ENCODE measurements at regions not wholly inside any gene's neighbourhood (a gene's known extent, or its start where the extent isn't known, plus 50 kb on each side); places are given as distances from the start of the nearest gene placed in this dataset.

DNA sequence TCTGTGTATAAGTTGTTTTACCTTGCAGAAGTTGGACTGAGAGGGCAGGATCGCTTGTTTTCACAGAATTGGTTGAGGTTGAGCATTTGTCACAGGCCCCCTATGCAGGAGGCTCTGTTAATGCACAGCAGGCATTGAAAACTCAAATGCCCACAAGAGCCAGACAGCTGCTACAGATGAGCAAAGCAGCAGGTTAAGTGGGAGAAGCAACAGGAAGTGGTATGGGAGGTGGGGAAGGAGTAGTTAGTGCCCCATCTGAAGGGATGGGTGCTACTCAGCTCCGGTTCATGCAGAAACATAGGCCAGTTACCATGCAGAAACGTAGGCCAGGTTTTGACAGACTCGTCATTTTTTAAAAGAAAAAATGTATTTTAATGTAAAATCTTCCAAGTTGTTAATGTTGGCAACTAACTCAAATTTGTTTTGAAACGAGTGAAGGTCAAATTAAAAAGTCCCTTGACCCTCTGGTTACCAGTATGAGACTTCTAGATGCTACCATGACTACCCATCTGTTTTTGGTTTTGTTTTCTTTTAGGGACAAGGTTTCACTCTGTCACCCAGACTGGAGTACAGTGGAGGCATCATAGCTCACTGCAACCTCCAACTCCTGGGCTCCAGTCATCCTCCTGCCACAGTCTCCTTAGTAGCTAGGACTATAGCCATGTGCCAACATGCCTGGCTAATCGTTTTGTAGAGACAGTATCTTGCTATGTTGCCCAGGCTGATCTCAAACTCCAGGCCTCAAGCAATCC is 84.7 kb upstream of the FRMD6 start:
- TF ChIP-seq, protein P1, sequence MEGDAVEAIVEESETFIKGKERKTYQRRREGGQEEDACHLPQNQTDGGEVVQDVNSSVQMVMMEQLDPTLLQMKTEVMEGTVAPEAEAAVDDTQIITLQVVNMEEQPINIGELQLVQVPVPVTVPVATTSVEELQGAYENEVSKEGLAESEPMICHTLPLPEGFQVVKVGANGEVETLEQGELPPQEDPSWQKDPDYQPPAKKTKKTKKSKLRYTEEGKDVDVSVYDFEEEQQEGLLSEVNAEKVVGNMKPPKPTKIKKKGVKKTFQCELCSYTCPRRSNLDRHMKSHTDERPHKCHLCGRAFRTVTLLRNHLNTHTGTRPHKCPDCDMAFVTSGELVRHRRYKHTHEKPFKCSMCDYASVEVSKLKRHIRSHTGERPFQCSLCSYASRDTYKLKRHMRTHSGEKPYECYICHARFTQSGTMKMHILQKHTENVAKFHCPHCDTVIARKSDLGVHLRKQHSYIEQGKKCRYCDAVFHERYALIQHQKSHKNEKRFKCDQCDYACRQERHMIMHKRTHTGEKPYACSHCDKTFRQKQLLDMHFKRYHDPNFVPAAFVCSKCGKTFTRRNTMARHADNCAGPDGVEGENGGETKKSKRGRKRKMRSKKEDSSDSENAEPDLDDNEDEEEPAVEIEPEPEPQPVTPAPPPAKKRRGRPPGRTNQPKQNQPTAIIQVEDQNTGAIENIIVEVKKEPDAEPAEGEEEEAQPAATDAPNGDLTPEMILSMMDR (IDR thresholded peaks at IDR 0.05; ENCODE audit: borderline replicate concordance, insufficient read depth, low read depth, low read length), result no peak
- no peak overlapping the region for H3K4me3 ChIP-seq (ENCODE audit: low read depth, low read length)

GRCh38 chr14:51568366-51568765 is 83.3 kb upstream of the FRMD6 start:
- TF ChIP-seq, protein P1 (IDR thresholded peaks at IDR 0.05; ENCODE audit: borderline replicate concordance, insufficient read depth, low read depth, low read length), result no peak
- H3K4me3 ChIP-seq (ENCODE audit: low read depth, low read length), result no peak overlapping the region

- H3K4me3 ChIP-seq (ENCODE audit: low read depth, low read length), result no peak overlapping the region
- TF ChIP-seq, protein P1 (IDR thresholded peaks at IDR 0.05; ENCODE audit: borderline replicate concordance, insufficient read depth, low read depth, low read length), result no peak
Measured at GRCh38 chr14:51573607-51574006, 78.1 kb upstream of the FRMD6 start.

DNA sequence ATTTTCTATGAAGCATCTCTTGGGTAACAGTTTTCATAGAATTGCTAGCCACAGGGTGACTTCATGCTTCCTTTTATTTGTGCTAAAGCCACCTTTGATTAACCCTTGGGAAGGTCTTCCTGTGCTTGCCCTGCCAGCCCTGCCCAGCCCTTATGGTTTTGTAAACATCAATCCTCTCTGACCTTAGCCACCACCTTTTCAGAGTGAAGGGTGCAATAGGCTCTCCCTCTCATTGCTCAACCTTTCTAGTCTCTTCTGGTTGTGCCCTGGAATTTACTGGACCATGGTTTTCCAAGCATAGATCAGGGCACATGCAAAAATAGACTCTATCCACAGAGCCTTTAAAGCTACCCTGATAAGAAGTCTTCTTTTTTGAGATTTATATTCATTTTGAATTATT is 77.7 kb upstream of the FRMD6 start:
- TF ChIP-seq, protein P1 (IDR thresholded peaks at IDR 0.05; ENCODE audit: borderline replicate concordance, insufficient read depth, low read depth, low read length), result no peak
- no peak overlapping the region for H3K4me3 ChIP-seq (ENCODE audit: low read depth, low read length)

DNA sequence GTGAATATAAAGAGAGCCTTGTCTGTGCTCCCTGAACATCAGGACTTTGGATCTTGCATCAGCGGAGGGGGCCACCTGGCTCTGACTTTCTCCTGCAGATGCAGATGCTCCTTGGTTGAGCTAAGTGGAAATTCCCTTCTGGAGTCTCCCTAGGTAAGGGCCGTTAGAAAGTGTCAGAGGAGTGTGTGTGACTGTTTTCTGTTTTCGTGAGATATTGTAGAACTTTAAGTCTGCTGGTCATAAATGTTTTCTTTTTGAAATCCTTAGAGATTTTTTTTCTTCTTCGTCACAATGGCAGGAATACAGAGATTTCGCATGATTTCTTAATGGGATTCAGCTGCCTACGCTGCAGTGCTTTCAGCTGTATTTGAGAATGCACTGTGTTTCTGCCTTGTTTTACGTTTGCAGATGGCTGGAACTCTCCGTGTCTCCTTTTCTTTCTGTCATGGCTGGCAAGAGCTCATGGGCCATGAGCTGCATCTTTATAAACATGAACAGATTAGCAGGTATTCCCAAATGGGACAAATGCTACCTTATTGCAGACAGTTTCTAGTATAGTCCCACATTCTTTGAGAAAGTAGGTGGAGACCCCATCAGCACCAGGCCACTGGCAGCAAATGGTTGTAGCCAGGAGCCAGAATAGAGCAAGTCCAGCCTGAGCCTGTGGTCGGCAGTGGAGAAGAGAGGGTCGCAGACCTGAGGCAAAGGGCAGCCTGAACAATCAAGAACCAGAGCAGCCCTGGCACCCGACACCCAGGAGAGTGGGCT is 76.2 kb upstream of the FRMD6 start:
- H3K4me3 ChIP-seq (ENCODE audit: low read depth, low read length), result no peak overlapping the region
- TF ChIP-seq, protein P1 (IDR thresholded peaks at IDR 0.05; ENCODE audit: borderline replicate concordance, insufficient read depth, low read depth, low read length), result no peak

GRCh38 chr14:51576117-51576430 is 75.6 kb upstream of the FRMD6 start:
- no peak overlapping the region for H3K4me3 ChIP-seq (ENCODE audit: low read depth, low read length)
- TF ChIP-seq, protein P1 (IDR thresholded peaks at IDR 0.05; ENCODE audit: borderline replicate concordance, insufficient read depth, low read depth, low read length), result no peak

- TF ChIP-seq, protein P1 (IDR thresholded peaks at IDR 0.05; ENCODE audit: borderline replicate concordance, insufficient read depth, low read depth, low read length), result no peak
- H3K4me3 ChIP-seq (ENCODE audit: low read depth, low read length), result no peak overlapping the region
Measured at GRCh38 chr14:51576879-51577278, 74.8 kb upstream of the FRMD6 start.

Data from GM12875 (cell line).